Heart right ventricle (tissue), 16 donors: ENCODE measurements at regions not wholly inside any gene's neighbourhood (a gene's known extent, or its start where the extent isn't known, plus 50 kb on each side); places are given as distances from the start of the nearest gene placed in this dataset.

Experiments used
- ATAC-seq, 8 donors: fragments of 200-7000 bp; cut with Tn5 transposase; one replicate each; pipeline ENCODE4 v1.9.1; 2020; ENCODE audit warnings: mild to moderate bottlenecking in 8 of 8, moderate library complexity in 8 of 8, moderate number of reproducible peaks in 1 of 8
- DNase-seq, 2 donors: peaks; one replicate each; pipeline ENCODE4 v3.0.0-alpha.2; 2020
- H3K27ac ChIP-seq, 10 donors: fragments of 200-600 bp; sonication (generic) in 2 of 10; one replicate each; pipeline versions ENCODE4 v1.5.0 to v1.8.0; 2020 to 2022; ENCODE audit warnings: mild to moderate bottlenecking in 3 of 10
- H3K27me3 ChIP-seq, 7 donors: fragments of 200-600 bp; one replicate each; pipeline ENCODE4 v1.8.0; 2021 to 2022; ENCODE audit warnings: mild to moderate bottlenecking in 2 of 7
- H3K36me3 ChIP-seq, 9 donors: fragments of 200-600 bp; sonication (generic) in 1 of 9; one replicate each; pipeline versions ENCODE4 v1.5.0 to v1.8.0; 2020 to 2022; ENCODE audit warnings: mild to moderate bottlenecking in 2 of 9
- H3K4me1 ChIP-seq, 9 donors: fragments of 200-600 bp; sonication (generic) in 1 of 9; one replicate each; pipeline versions ENCODE4 v1.5.0 to v1.8.0; 2020 to 2022; ENCODE audit warnings: mild to moderate bottlenecking in 4 of 9
- H3K4me3 ChIP-seq, 10 donors: fragments of 200-600 bp; sonication (generic) in 2 of 10; one replicate each; pipeline versions ENCODE4 v1.5.0 to v1.8.0; 2020 to 2022; ENCODE audit warnings: mild to moderate bottlenecking in 7 of 10, moderate library complexity in 2 of 10
- H3K9me3 ChIP-seq, 11 donors: fragments of 200-600 bp in 10 of 11; sonication (generic) in 2 of 11; one replicate each; pipeline versions ENCODE4 v1.5.0 to v1.8.0; 2013 to 2022; ENCODE audit warnings: mild to moderate bottlenecking in 2 of 11, control low read depth in 1 of 11, moderate library complexity in 1 of 11
- WGBS, 2 donors: extraction: QIAGEN DNeasy Blood & Tissue Kit; methylation state at CpG; one replicate each; pipeline ENCODE4 v1.1.7; 2013; ENCODE audit warnings: inconsistent platforms in 1 of 2; 5-methylcytosine and 5-hydroxymethylcytosine counted together
- intact Hi-C, 10 donors: fragments of 100-400 bp; cut with DNase I; formaldehyde crosslinking; loops; one replicate each; pipeline versions ENCODE4 v1.11.1 to v1.14.2; 2022
- TF ChIP-seq, protein P1 (sequence below), 9 donors: fragments of 200-600 bp; sonication (generic) in 2 of 9; IDR thresholded peaks; one replicate each; pipeline versions ENCODE4 v1.5.0 to v1.8.0; 2021 to 2022; ENCODE audit warnings: antibody characterized with exemption in 9 of 9, mild to moderate bottlenecking in 5 of 9, moderate library complexity in 1 of 9
- donor health status: Arrhythmogenic right ventricular cardiomyopathy.
- donor health status: ischemic (EF 13 %, LVEDD 7.1; RV severe dilation, severe dysfunction).
- donor health status: healthy with polysubstance abuse.
- donor health status: DM: no; HTN: yes; CAD: no.
- donor health status: DM: no; HTN: no; CAD: no.
- donor health status: ischemic (EF 25% LVEDD 6.9; RV normal size, moderate dysfunction).
- donor health status: ischemic (EF 25% LVEDD 5.7; RV mildly dilated, moderate dysfunction).
- donor health status: healthy.
- donor health status: DM: yes; HTN: yes; CAD: no.
- donor health status: Ischemic cardiomyopathy.
- donor health status: ischemic (EF 35%, LVEDD 5.7; RV mildly dilated, moderate dysfunction).
- donor health status: nonischemic (EF 11% LVEDD 7.7; RV severe dilation, severe dysfunction).
- donor health status: DM: yes; HTN: yes; CAD: no.
- donor health status: PGD.
- donor health status: ischemic (EF 29% LVEDD 5.4; RV normal size, mild dysfunction).
- donor health status: nonischemic (EF 23%, LVEDD 6.1; RV moderate dilation, normal function).

- Histone ChIP-seq H3K9me3 (peaks cover 0 to 18% (median 0%) of the 10 kb centered on the region in 11 donors), H3K4me3 (no peak overlapping the region), H3K27me3 (no peaks in the 10 kb centered on the region), H3K36me3 (no peaks in the 10 kb centered on the region), H3K4me1 (no peaks in the 10 kb centered on the region), H3K27ac (no peak overlapping the region)
- ATAC-seq (no peak), DNase-seq (no peak)
- WGBS, 2 donors: 89 to 91% methylated on average over 1 of the region's 1 CpG
- intact Hi-C loops: no loop called here
- TF ChIP-seq, protein P1, sequence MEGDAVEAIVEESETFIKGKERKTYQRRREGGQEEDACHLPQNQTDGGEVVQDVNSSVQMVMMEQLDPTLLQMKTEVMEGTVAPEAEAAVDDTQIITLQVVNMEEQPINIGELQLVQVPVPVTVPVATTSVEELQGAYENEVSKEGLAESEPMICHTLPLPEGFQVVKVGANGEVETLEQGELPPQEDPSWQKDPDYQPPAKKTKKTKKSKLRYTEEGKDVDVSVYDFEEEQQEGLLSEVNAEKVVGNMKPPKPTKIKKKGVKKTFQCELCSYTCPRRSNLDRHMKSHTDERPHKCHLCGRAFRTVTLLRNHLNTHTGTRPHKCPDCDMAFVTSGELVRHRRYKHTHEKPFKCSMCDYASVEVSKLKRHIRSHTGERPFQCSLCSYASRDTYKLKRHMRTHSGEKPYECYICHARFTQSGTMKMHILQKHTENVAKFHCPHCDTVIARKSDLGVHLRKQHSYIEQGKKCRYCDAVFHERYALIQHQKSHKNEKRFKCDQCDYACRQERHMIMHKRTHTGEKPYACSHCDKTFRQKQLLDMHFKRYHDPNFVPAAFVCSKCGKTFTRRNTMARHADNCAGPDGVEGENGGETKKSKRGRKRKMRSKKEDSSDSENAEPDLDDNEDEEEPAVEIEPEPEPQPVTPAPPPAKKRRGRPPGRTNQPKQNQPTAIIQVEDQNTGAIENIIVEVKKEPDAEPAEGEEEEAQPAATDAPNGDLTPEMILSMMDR (IDR thresholded peaks at IDR 0.05): no peak
These were observed 657.9 kb downstream of the EPM2A start for GRCh38 chr6:145077382-145077781.

DNA sequence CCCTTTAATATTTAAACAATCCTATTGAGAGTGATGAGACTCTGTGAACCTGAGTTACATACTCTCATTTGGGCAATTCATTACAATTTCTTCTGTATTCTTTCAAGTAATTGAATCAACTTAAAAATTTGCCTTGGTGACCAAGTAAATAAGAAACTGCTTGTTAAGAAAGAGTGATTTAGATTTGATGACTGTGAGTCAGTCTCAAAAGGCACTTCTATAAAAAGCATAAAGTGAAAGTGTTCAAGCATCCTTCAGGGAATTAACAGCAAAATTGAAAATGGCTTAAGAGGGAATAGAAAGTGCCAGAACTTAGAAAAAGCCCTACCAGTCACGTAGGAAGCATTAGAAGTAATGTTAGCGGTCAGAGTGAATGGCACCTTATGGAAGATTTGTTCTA is 654.7 kb downstream of the EPM2A start:
- Histone ChIP-seq H3K9me3 (peaks cover 0 to 11% (median 0%) of the 10 kb centered on the region in 11 donors), H3K27me3 (no peaks in the 10 kb centered on the region), H3K4me3 (no peak overlapping the region), H3K27ac (no peak overlapping the region), H3K4me1 (no peaks in the 10 kb centered on the region), H3K36me3 (no peaks in the 10 kb centered on the region)
- no peak for DNase-seq
- intact Hi-C loops: no loop called here
- ATAC-seq: no peak
- WGBS, 2 donors: 74 to 81% methylated on average over 2 of the region's 2 CpGs
- TF ChIP-seq, protein P1 (IDR thresholded peaks at IDR 0.05): no peak

GRCh38 chr6:145081677-145082076 is 653.6 kb downstream of the EPM2A start:
- Histone ChIP-seq H3K27ac (no peak overlapping the region), H3K27me3 (no peaks in the 10 kb centered on the region), H3K9me3 (peaks cover 0 to 3% (median 0%) of the 10 kb centered on the region in 11 donors), H3K36me3 (no peaks in the 10 kb centered on the region), H3K4me1 (no peaks in the 10 kb centered on the region), H3K4me3 (no peak overlapping the region)
- intact Hi-C loops: no loop called here
- TF ChIP-seq, protein P1 (IDR thresholded peaks at IDR 0.05): no peak
- ATAC-seq (no peak), DNase-seq (no peak)
- WGBS, 2 donors: 94 to 96% methylated on average over 2 of the region's 2 CpGs

GRCh38 chr6:145082359-145082758 is 653.0 kb downstream of the EPM2A start:
- TF ChIP-seq, protein P1 (IDR thresholded peaks at IDR 0.05): no peak
- intact Hi-C loops: no loop called here

More at GRCh38 chr6:145082359-145082758, 653.0 kb downstream of the EPM2A start:
- Histone ChIP-seq H3K4me1 (no peaks in the 10 kb centered on the region), H3K9me3 (peaks cover 0 to 3% (median 0%) of the 10 kb centered on the region in 11 donors), H3K27ac (no peak overlapping the region), H3K27me3 (no peaks in the 10 kb centered on the region), H3K4me3 (no peak overlapping the region), H3K36me3 (no peaks in the 10 kb centered on the region)
- WGBS, 2 donors: 82 to 94% methylated on average over 4 of the region's 4 CpGs
- ATAC-seq (no peak), DNase-seq (no peak)
